ENCODE measurements at regions not wholly inside any gene's neighbourhood (a gene's known extent, or its start where the extent isn't known, plus 50 kb on each side); places are given as distances from the start of the nearest gene placed in this dataset.

- H3K36me3 ChIP-seq (ENCODE audit: control insufficient read depth in 4 of 4, insufficient read depth in 4 of 4, low read length in 4 of 4) = no peaks in the 10 kb centered on the region
- H3K27ac ChIP-seq (ENCODE audit: low read depth in 1 of 2, low read length in 1 of 2) = no peak overlapping the region
- no peaks in the 10 kb centered on the region for H3K9me3 ChIP-seq (ENCODE audit: control insufficient read depth in 4 of 4, insufficient read depth in 3 of 4, low read length in 3 of 4)
- H3K9ac ChIP-seq (ENCODE audit: insufficient read depth in 1 of 2, low read length in 2 of 2) = no peak overlapping the region
- H3K27me3 ChIP-seq (ENCODE audit: control insufficient read depth in 3 of 3, insufficient read depth in 3 of 3, low read length in 2 of 3) = no peaks in the 10 kb centered on the region
- WGBS, 2 donors = 85 to 91% methylated on average over 1 of the region's 1 CpG
- peak in 2 of 3 donors; percentile 92 to 94 for DNase-seq
- no peak for ATAC-seq (ENCODE audit: insufficient read depth, low FRiP score)
- H3K4me1 ChIP-seq (ENCODE audit: control insufficient read depth in 5 of 5, insufficient read depth in 5 of 5, low read length in 5 of 5) = peaks cover 0 to 50% (median 0%) of the 10 kb centered on the region in 5 donors
- no peak for TF ChIP-seq CTCF (IDR thresholded peaks at IDR 0.05; ENCODE audit: control extremely low read depth, extremely low read depth)
- no peak overlapping the region for H3K4me3 ChIP-seq
These were observed 350.8 kb downstream of the EFNA5 start for GRCh38 chr5:107319901-107320300.

GRCh38 chr5:107314330-107314729, 356.4 kb downstream of the EFNA5 start:
- DNase-seq (peak in 1 of 3 donors; percentile 12), ATAC-seq (ENCODE audit: insufficient read depth, low FRiP score) (no peak)
- 84 to 92% methylated on average over 3 of the region's 3 CpGs for WGBS, 2 donors
- no peaks in the 10 kb centered on the region for H3K9me3 ChIP-seq (ENCODE audit: control insufficient read depth in 4 of 4, insufficient read depth in 3 of 4, low read length in 3 of 4)
- no peak for TF ChIP-seq CTCF (IDR thresholded peaks at IDR 0.05; ENCODE audit: control extremely low read depth, extremely low read depth)
- no peaks in the 10 kb centered on the region for H3K27me3 ChIP-seq (ENCODE audit: control insufficient read depth in 3 of 3, insufficient read depth in 3 of 3, low read length in 2 of 3)
- no peak overlapping the region for H3K4me3 ChIP-seq
- H3K9ac ChIP-seq (ENCODE audit: insufficient read depth in 1 of 2, low read length in 2 of 2) = no peak overlapping the region
- H3K36me3 ChIP-seq (ENCODE audit: control insufficient read depth in 4 of 4, insufficient read depth in 4 of 4, low read length in 4 of 4) = no peaks in the 10 kb centered on the region
- H3K4me1 ChIP-seq (ENCODE audit: control insufficient read depth in 5 of 5, insufficient read depth in 5 of 5, low read length in 5 of 5) = peaks cover 0 to 5% (median 0%) of the 10 kb centered on the region in 5 donors
- no peak overlapping the region for H3K27ac ChIP-seq (ENCODE audit: low read depth in 1 of 2, low read length in 1 of 2)

- H3K4me1 ChIP-seq (ENCODE audit: control insufficient read depth in 5 of 5, insufficient read depth in 5 of 5, low read length in 5 of 5) = peaks cover 0 to 5% (median 0%) of the 10 kb centered on the region in 5 donors
- no peak for ATAC-seq (ENCODE audit: insufficient read depth, low FRiP score)
- no peaks in the 10 kb centered on the region for H3K9me3 ChIP-seq (ENCODE audit: control insufficient read depth in 4 of 4, insufficient read depth in 3 of 4, low read length in 3 of 4)
- H3K9ac ChIP-seq (ENCODE audit: insufficient read depth in 1 of 2, low read length in 2 of 2) = no peak overlapping the region
- no peak overlapping the region for H3K27ac ChIP-seq (ENCODE audit: low read depth in 1 of 2, low read length in 1 of 2)
- WGBS, 2 donors = 63 to 73% methylated on average over 3 of the region's 3 CpGs
- no peak for DNase-seq
- H3K27me3 ChIP-seq (ENCODE audit: control insufficient read depth in 3 of 3, insufficient read depth in 3 of 3, low read length in 2 of 3) = no peaks in the 10 kb centered on the region
- H3K36me3 ChIP-seq (ENCODE audit: control insufficient read depth in 4 of 4, insufficient read depth in 4 of 4, low read length in 4 of 4) = no peaks in the 10 kb centered on the region
- no peak for TF ChIP-seq CTCF (IDR thresholded peaks at IDR 0.05; ENCODE audit: control extremely low read depth, extremely low read depth)
- H3K4me3 ChIP-seq = no peak overlapping the region
These were observed 356.8 kb downstream of the EFNA5 start for GRCh38 chr5:107313921-107314320.

- no peak for ATAC-seq (ENCODE audit: insufficient read depth, low FRiP score)
- no peaks in the 10 kb centered on the region for H3K9me3 ChIP-seq (ENCODE audit: control insufficient read depth in 4 of 4, insufficient read depth in 3 of 4, low read length in 3 of 4)
- H3K27ac ChIP-seq (ENCODE audit: low read depth in 1 of 2, low read length in 1 of 2) = no peak overlapping the region
- H3K9ac ChIP-seq (ENCODE audit: insufficient read depth in 1 of 2, low read length in 2 of 2) = no peak overlapping the region
- no peak overlapping the region for H3K4me3 ChIP-seq
- no peak for TF ChIP-seq CTCF (IDR thresholded peaks at IDR 0.05; ENCODE audit: control extremely low read depth, extremely low read depth)
- H3K4me1 ChIP-seq (ENCODE audit: control insufficient read depth in 5 of 5, insufficient read depth in 5 of 5, low read length in 5 of 5) = peaks cover 0 to 5% (median 0%) of the 10 kb centered on the region in 5 donors
- WGBS, 2 donors = 92 to 96% methylated on average over 3 of the region's 3 CpGs
- H3K27me3 ChIP-seq (ENCODE audit: control insufficient read depth in 3 of 3, insufficient read depth in 3 of 3, low read length in 2 of 3) = no peaks in the 10 kb centered on the region
- no peak for DNase-seq
- no peaks in the 10 kb centered on the region for H3K36me3 ChIP-seq (ENCODE audit: control insufficient read depth in 4 of 4, insufficient read depth in 4 of 4, low read length in 4 of 4)
These were observed 357.6 kb downstream of the EFNA5 start for GRCh38 chr5:107313098-107313497.
